ENCODE measurements at regions not wholly inside any gene's neighbourhood (a gene's known extent, or its start where the extent isn't known, plus 50 kb on each side); places are given as distances from the start of the nearest gene placed in this dataset.
"Not testable (repeated sequence)": the region's sequence is repeated elsewhere in the genome, so short reads cannot be mapped to it uniquely, and the experiment has no call there.

- DNase-seq: no peak
Measured at GRCh38 chr2:47728551-47728950, 54.4 kb upstream of the MSH6 start.

GRCh38 chr2:47727956-47728355, 55.0 kb upstream of the MSH6 start:
- no peak for DNase-seq

GRCh38 chr2:47726978-47727377, 56.0 kb upstream of the MSH6 start:
- not testable (repeated sequence) for DNase-seq

- no peak for DNase-seq
Measured at GRCh38 chr2:47725808-47726207, 57.1 kb upstream of the MSH6 start.

GRCh38 chr2:47724221-47724981, 58.5 kb upstream of the MSH6 start:
- DNase-seq: peak; percentile 13 to 42

GRCh38 chr2:47721296-47721695, 61.6 kb upstream of the MSH6 start:
- DNase-seq: no peak

- DNase-seq: no peak
Measured at GRCh38 chr2:47720559-47720958, 62.4 kb upstream of the MSH6 start.

- peak; percentile 29 to 42 for DNase-seq
Measured at GRCh38 chr2:47720036-47720435, 62.9 kb upstream of the MSH6 start.

GRCh38 chr2:47719099-47719498, 63.8 kb upstream of the MSH6 start:
- no peak for DNase-seq

- not testable (repeated sequence) for DNase-seq
Measured at GRCh38 chr2:47716307-47716706, 66.6 kb upstream of the MSH6 start.

- no peak for DNase-seq
Measured at GRCh38 chr2:47715552-47715951, 67.4 kb upstream of the MSH6 start.

- no peak for DNase-seq
Measured at GRCh38 chr2:47708801-47709499, 74.0 kb upstream of the MSH6 start.

- DNase-seq: no peak
Measured at GRCh38 chr2:47704287-47704686, 78.7 kb upstream of the MSH6 start.

GRCh38 chr2:47699533-47700215, 83.3 kb upstream of the MSH6 start:
- no peak for DNase-seq

GRCh38 chr2:47698436-47698972, 84.4 kb upstream of the MSH6 start:
- DNase-seq: not testable (repeated sequence)

GRCh38 chr2:47697681-47698435, 85.1 kb upstream of the MSH6 start:
- not testable (repeated sequence) for DNase-seq

GRCh38 chr2:47697000-47697601, 85.8 kb upstream of the MSH6 start:
- DNase-seq: no peak

- DNase-seq: no peak
Measured at GRCh38 chr2:47696478-47696831, 86.5 kb upstream of the MSH6 start.

GRCh38 chr2:47695800-47696477, 87.0 kb upstream of the MSH6 start:
- no peak for DNase-seq

GRCh38 chr2:47694451-47694850, 88.5 kb upstream of the MSH6 start:
- not testable (repeated sequence) for DNase-seq

- DNase-seq: not testable (repeated sequence)
Measured at GRCh38 chr2:47690706-47691325, 92.1 kb upstream of the MSH6 start.

All from inflammatory macrophage (primary cell).